SIG-M5 treated with dmso at 0.1 percent for 504 hours (cell line): ENCODE measurements at regions not wholly inside any gene's neighbourhood (a gene's known extent, or its start where the extent isn't known, plus 50 kb on each side); places are given as distances from the start of the nearest gene placed in this dataset.

Experiments
- DNase-seq: peaks from one replicate; lab custom pipeline; 2025; ENCODE audit not compliant: unreplicated experiment; lab: John Stamatoyannopoulos, UW

DNA sequence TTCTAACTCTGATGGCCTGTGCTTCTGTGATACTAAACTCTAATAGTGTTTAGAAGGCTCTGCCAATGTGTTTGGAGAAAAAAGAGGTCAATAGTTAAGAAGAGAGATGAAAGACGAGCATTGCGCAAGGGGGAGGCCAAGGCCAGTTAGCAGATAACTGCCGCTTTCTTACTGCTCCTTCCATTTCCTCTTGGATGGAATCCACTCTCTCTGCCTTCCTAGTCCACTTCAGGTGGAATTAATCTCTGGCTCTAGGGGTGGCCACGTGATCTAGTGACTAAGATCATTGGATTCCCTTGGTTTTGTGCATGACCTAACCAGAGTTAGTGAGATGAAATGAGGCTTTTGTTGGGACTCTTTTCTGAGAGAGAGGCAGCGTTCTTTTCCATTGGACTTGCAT, 148.3 kb downstream of the ACTL8 start:
- no peak for DNase-seq

GRCh38 chr1:17904290-17904689, 149.2 kb downstream of the ACTL8 start:
- no peak for DNase-seq

DNA sequence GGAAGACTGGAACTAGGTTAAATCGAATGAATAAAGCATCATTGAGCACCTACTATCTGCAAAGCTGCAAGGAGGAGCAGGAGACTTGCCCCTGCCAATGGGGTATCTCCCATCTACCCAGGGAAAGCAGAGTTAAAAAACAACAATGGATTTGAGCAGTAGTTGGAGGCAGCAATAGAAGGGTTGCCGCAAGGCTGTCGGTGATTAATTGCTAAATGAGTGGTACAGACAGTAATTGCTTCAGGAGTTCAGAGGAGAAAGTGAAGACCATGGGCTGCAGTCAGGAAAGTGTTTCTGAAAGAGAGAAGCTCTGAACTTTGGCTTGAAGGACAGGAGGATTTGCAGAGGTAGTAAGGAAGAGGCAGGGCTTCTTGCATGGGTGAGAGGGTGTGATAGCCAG, 152.9 kb downstream of the ACTL8 start:
- DNase-seq: no peak

DNA sequence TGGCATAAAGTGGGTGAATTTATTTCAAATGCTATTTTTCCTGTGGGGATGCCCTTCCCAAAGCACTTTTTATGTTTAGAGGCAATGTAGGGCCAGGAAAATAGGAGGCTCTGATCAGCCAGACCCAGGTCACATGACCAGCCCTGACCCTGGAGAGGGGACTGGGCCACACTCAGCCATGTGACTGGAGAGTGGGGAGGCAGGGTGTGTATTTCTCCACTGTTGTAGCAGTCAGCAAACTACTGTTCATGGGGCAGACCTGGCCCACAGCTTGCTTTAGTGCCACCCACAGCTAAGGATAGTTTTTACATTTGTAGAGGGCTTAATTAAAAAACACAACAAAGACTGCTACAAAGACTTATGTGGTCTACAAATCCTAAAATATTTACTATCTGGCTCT, 153.8 kb downstream of the ACTL8 start:
- no peak for DNase-seq

DNA sequence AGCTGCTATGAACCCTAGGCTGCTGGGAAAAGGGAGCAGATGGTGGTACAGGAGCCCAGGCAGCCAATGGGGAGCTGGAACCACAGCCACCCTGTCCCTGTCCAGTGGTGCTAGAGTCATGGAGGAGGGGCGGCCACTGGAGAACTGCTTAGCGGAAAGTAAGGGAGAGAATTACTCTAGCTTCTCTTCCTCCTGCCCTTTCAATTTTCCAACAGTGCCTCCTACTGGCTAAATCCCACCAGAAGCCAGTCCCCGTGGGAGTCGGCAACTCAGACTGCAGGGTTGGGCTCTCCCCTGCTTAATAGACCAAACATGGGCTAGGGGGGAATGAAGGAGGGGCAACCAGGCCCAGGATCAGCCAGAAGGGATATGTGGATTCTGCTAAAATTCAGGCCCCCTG, 154.5 kb downstream of the ACTL8 start:
- no peak for DNase-seq

- DNase-seq: no peak
Observed at GRCh38 chr1:17911791-17912190, 156.7 kb downstream of the ACTL8 start.

DNA sequence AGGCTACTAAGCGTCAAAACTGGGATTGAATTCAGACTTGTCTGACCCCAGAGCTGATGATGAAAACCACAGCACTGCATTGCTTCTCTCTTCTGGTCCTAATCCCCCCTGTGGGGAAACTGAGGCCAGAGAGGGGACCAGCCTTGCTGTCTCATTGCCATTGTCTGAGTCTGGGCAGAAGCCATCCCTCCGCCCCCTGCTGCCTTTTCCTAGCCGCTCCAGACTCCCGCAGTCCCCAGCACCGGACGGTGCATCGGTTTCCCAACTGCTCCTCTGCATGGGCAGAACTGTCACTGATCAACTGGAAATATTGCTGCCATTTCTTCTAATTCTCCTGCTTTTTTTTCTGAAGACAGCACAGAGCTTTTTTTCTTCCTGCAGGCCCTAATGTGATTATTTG, 157.4 kb downstream of the ACTL8 start:
- DNase-seq: no peak

DNA sequence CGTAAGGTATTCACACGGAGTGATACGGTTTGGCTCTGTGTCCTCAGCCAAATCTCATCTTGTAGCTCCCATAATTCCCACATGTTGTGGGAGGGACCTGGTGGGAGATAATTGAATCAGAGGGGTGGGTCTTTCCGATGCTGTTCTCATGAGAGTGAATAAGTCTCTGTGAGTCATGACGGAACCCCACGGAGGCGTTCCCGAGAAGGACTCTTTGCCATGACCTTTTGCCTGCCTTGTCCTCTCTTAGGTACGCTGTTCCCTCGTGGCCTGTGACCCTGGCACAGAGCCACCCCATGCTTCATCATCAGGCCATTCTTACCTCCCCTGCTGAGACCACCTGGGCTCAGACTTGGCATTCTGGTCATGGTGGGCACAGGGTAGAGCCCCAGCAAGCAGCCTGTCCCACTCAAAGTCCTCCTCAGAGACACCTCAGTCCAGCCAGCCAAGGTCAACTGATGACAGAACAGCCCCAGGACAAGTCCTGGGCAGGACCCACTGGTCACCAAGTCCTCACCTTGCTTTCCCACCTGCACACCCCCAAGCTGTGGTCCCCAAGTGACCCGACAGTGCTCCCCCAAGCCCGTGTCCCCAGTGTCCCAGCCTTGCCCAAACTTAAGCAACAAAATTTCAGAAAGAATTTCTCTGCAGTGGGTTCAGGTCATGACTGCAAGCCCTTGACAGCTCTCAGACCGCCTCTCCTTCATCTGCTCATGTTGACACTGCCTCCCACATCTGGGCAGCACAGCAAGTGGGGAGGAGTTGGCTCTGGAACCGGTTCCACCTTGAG, 158.4 kb downstream of the ACTL8 start:
- DNase-seq: no peak

GRCh38 chr1:17914131-17914530, 159.0 kb downstream of the ACTL8 start:
- DNase-seq: no peak

- DNase-seq: no peak
Observed at GRCh38 chr1:17914987-17915386, 159.9 kb downstream of the ACTL8 start.

DNA sequence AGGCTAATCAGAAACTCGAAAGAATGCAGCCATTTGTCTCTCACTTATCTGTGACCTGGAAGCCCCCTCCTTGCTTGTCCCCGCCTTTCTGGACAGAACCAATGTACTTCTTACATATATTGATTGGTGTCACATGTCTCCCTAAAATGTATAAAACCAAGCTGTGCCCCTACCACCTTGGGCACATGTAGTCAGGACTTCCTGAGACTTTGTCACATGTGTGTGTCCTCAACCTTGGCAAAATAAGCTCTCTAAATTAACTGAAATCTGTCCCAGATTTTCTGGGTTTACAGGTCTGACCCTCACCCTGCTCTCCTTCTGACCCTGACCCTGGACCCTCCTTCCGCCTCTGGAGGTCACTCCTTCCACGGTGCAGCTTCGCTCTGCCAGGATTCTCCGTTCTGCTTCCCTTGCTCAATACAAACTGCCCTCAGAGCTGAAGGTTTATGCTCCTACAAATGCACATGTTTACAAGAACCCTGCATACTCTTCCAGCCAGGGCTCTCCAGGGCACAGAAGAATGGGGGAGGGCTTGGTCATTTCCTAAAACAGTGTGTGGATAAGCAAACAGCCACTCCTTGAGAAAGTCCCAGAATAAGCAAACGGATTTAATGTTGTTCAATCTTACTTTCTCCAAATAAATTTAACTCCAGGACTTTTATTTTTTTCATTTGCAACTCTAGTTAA, 160.5 kb downstream of the ACTL8 start:
- DNase-seq: no peak

DNA sequence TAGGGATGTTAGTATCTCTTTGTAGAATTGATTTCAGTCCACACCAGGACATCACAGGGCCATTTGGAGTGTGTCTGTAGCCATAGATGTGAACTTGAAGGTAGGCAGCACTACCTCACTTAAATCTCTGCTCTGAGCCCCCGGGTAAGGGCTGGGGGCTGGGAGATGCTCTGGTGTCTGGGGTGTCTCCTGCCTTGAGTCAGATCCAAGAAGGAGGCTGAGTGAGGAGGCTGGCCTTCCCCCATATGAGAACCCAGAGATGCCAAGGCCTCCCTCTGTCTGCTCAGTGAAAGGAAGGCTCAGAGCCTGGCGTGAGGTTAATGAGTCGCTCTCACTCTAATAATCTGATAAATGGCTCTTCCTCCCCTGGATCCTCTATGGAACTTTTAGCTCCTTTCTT, 161.6 kb downstream of the ACTL8 start:
- no peak for DNase-seq

GRCh38 chr1:17919525-17920439, 164.6 kb downstream of the ACTL8 start:
- peak; percentile 7 for DNase-seq

GRCh38 chr1:17920881-17921640, 165.9 kb downstream of the ACTL8 start:
- DNase-seq: no peak

- peak; percentile 26 for DNase-seq
Observed at GRCh38 chr1:17922833-17923232, 167.7 kb downstream of the ACTL8 start.

GRCh38 chr1:17923666-17924065, 168.5 kb downstream of the ACTL8 start:
- DNase-seq: no peak

GRCh38 chr1:17924578-17924977, 169.4 kb downstream of the ACTL8 start:
- DNase-seq: no peak

- no peak for DNase-seq
Observed at GRCh38 chr1:17925290-17926237, 170.4 kb downstream of the ACTL8 start.

GRCh38 chr1:17926906-17927305, 171.8 kb downstream of the ACTL8 start:
- DNase-seq: no peak

DNA sequence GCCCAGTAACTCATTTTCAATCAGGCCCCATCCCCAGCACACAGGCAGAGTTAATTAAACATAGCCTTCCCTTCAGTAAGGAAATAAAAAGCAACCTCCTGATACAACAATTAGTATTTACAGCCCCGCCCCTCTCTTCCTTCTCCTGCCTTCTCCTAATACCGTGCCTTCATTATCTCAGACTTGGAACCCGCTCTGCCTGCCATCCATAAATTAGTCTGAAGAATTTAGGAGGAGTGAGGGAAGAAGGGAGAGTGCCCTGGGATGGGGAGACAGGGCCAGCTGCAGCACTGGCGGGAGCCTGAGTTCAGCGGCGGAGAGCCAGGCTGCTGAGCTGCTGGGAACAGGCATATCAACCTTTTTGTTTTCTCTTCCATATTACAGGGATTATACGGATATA, 172.8 kb downstream of the ACTL8 start:
- no peak for DNase-seq
